ENCODE measurements at regions not wholly inside any gene's neighbourhood (a gene's known extent, or its start where the extent isn't known, plus 50 kb on each side); places are given as distances from the start of the nearest gene placed in this dataset.

- TF ChIP-seq EZH2 (IDR thresholded peaks at IDR 0.05) (no peak), YY1 (IDR thresholded peaks at IDR 0.05; ENCODE audit: extremely low read depth, insufficient replicate concordance, low read depth, low read length) (no peak), POLR2A (IDR thresholded peaks at IDR 0.05; ENCODE audit: borderline replicate concordance, extremely low read depth, insufficient read depth, insufficient read length) (no peak), ELF1 (IDR thresholded peaks at IDR 0.05; ENCODE audit: borderline replicate concordance, low read depth) (no peak), CTCF (IDR thresholded peaks at IDR 0.05 in 2 of 3, conservative IDR thresholded peaks at IDR 0.05 in 1 of 3; ENCODE audit: borderline replicate concordance in 1 of 3, insufficient read depth in 1 of 3, low read depth in 2 of 3, low read length in 2 of 3) (no peak), RAD21 (IDR thresholded peaks at IDR 0.05; ENCODE audit: low read depth) (no peak), POLR2AphosphoS5 (IDR thresholded peaks at IDR 0.05; ENCODE audit: low read depth, low read length) (no peak), ATF3 (IDR thresholded peaks at IDR 0.05) (no peak), SP1 (IDR thresholded peaks at IDR 0.05; ENCODE audit: low read depth) (no peak), SIN3A (IDR thresholded peaks at IDR 0.05; ENCODE audit: low read depth) (no peak), EZH2phosphoT487 (IDR thresholded peaks at IDR 0.05; ENCODE audit: borderline replicate concordance) (no peak), ZFX (IDR thresholded peaks at IDR 0.05) (no peak)
- TF ChIP-seq, protein P1, sequence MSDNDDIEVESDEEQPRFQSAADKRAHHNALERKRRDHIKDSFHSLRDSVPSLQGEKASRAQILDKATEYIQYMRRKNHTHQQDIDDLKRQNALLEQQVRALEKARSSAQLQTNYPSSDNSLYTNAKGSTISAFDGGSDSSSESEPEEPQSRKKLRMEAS (IDR thresholded peaks at IDR 0.05) = no peak
- TF ChIP-seq, protein P2, sequence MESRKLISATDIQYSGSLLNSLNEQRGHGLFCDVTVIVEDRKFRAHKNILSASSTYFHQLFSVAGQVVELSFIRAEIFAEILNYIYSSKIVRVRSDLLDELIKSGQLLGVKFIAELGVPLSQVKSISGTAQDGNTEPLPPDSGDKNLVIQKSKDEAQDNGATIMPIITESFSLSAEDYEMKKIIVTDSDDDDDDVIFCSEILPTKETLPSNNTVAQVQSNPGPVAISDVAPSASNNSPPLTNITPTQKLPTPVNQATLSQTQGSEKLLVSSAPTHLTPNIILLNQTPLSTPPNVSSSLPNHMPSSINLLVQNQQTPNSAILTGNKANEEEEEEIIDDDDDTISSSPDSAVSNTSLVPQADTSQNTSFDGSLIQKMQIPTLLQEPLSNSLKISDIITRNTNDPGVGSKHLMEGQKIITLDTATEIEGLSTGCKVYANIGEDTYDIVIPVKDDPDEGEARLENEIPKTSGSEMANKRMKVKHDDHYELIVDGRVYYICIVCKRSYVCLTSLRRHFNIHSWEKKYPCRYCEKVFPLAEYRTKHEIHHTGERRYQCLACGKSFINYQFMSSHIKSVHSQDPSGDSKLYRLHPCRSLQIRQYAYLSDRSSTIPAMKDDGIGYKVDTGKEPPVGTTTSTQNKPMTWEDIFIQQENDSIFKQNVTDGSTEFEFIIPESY (IDR thresholded peaks at IDR 0.05; ENCODE audit: extremely low read depth, insufficient replicate concordance, low read length) = no peak
Observed at GRCh38 chrX:42437211-42437610, 340.8 kb downstream of the PPP1R2C start.
